Natural killer cell (primary cell): ENCODE measurements at regions not wholly inside any gene's neighbourhood (a gene's known extent, or its start where the extent isn't known, plus 50 kb on each side); places are given as distances from the start of the nearest gene placed in this dataset.
A peak's percentile ranks its signal among the peaks of the same experiment; 100 is the strongest.

Source experiments
- ATAC-seq, 3 donors: fragments of 150-1000 bp in 2 of 3; fragments of 200-7000 bp in 1 of 3; cut with Tn5 transposase; 1 replicate in 1 of 3; 2 replicates in 2 of 3; pipeline ENCODE4 v1.10.0; 2021; ENCODE audit warnings: mild to moderate bottlenecking in 2 of 3, moderate library complexity in 2 of 3
- DNase-seq, 2 donors: peaks; one replicate each; pipeline versions ENCODE4 v3.0.0 to v3.0.0-alpha.2; 2013 to 2021; ENCODE audit warnings: mixed read lengths in 1 of 2
- H3K27ac ChIP-seq: one replicate; pipeline ENCODE4 v1.5.1; 2013; ENCODE audit warnings: mild to moderate bottlenecking, low read length
- H3K27me3 ChIP-seq: one replicate; pipeline ENCODE4 v1.6.1; 2013; ENCODE audit warnings: low read length; ENCODE audit not compliant: control insufficient read depth, insufficient read depth
- H3K36me3 ChIP-seq: one replicate; pipeline ENCODE4 v1.6.1; 2013; ENCODE audit warnings: low read length; ENCODE audit not compliant: control insufficient read depth, insufficient read depth
- H3K4me1 ChIP-seq: one replicate; pipeline ENCODE4 v1.6.1; 2013; ENCODE audit warnings: low read length; ENCODE audit not compliant: control insufficient read depth, insufficient read depth
- H3K4me3 ChIP-seq: one replicate; pipeline ENCODE4 v1.5.1; 2013; ENCODE audit warnings: low read length
- H3K9me3 ChIP-seq: one replicate; pipeline ENCODE4 v1.6.1; 2013; ENCODE audit warnings: low read length; ENCODE audit not compliant: control insufficient read depth, insufficient read depth
- H3K27ac Mint-ChIP-seq, 2 donors: one replicate each; pipeline ENCODE4 v1.8.0; 2022; ENCODE audit warnings: mild to moderate bottlenecking in 2 of 2, mixed read lengths in 2 of 2, moderate library complexity in 1 of 2
- H3K27me3 Mint-ChIP-seq, 2 donors: one replicate each; pipeline ENCODE4 v1.8.0; 2022; ENCODE audit warnings: low read depth in 2 of 2, mixed read lengths in 2 of 2
- H3K36me3 Mint-ChIP-seq: one replicate; pipeline ENCODE4 v1.8.0; 2022; ENCODE audit warnings: mixed read lengths
- H3K4me1 Mint-ChIP-seq, 2 donors: one replicate each; pipeline ENCODE4 v1.8.0; 2022; ENCODE audit warnings: mixed read lengths in 2 of 2
- H3K4me3 Mint-ChIP-seq: one replicate; pipeline ENCODE4 v1.8.0; 2022; ENCODE audit warnings: mild to moderate bottlenecking, moderate library complexity, mixed read lengths
- H3K9me3 Mint-ChIP-seq, 2 donors: one replicate each; pipeline ENCODE4 v1.8.0; 2022; ENCODE audit warnings: mixed read lengths in 2 of 2
- CTCF ChIP-seq: fragments of 200-600 bp; IDR thresholded peaks from one replicate; pipeline ENCODE4 v1.8.0; 2022; ENCODE audit warnings: antibody characterized with exemption
- WGBS: methylation state at CpG from one replicate; pipeline ENCODE4 v1.1.7; 2013; ENCODE audit warnings: missing lambda C conversion rate; ENCODE audit not compliant: insufficient coverage; 5-methylcytosine and 5-hydroxymethylcytosine counted together
- intact Hi-C: fragments of 100-400 bp; cut with micrococcal nuclease; formaldehyde crosslinking; loops from one replicate; pipeline ENCODE4 v1.14.2; 2022

GRCh38 chr10:45564303-45564959 is 108.1 kb downstream of the ZFAND4 start:
- Mint-ChIP-seq H3K9me3 (no peaks in the 10 kb centered on the region), H3K36me3 (no peaks in the 10 kb centered on the region), H3K27me3 (no peaks in the 10 kb centered on the region), H3K27ac (no peak overlapping the region), H3K4me1 (peaks cover 34 to 41% of the 10 kb centered on the region in 2 donors), H3K4me3 (no peak overlapping the region)
- Histone ChIP-seq H3K36me3 (no peaks in the 10 kb centered on the region), H3K4me3 (no peak overlapping the region), H3K27ac (no peak overlapping the region), H3K27me3 (no peaks in the 10 kb centered on the region), H3K4me1 (no peaks in the 10 kb centered on the region), H3K9me3 (no peaks in the 10 kb centered on the region)
- intact Hi-C loops, result no loop called here
- DNase-seq, result no peak
- no peak for ATAC-seq
- 96% methylated on average over 3 of the region's 3 CpGs for WGBS
- TF ChIP-seq CTCF, result no peak

- H3K27me3 ChIP-seq, result no peaks in the 10 kb centered on the region
- Mint-ChIP-seq H3K27me3 (no peaks in the 10 kb centered on the region), H3K27ac (no peak overlapping the region), H3K4me3 (no peak overlapping the region), H3K9me3 (no peaks in the 10 kb centered on the region), H3K36me3 (no peaks in the 10 kb centered on the region), H3K4me1 (peaks cover 42 to 43% of the 10 kb centered on the region in 2 donors)
- no peak for ATAC-seq
- H3K36me3 ChIP-seq, result no peaks in the 10 kb centered on the region
- H3K9me3 ChIP-seq, result no peaks in the 10 kb centered on the region
- DNase-seq, result no peak
- H3K27ac ChIP-seq, result no peak overlapping the region
- intact Hi-C loops, result no loop called here
- no peak for TF ChIP-seq CTCF
- peaks cover 18% of the 10 kb centered on the region for H3K4me1 ChIP-seq
- H3K4me3 ChIP-seq, result no peak overlapping the region
Measured at GRCh38 chr10:45561952-45562351, 110.6 kb downstream of the ZFAND4 start.

GRCh38 chr10:45560262-45560661 is 112.3 kb downstream of the ZFAND4 start:
- no peaks in the 10 kb centered on the region for H3K27me3 Mint-ChIP-seq
- DNase-seq, result no peak
- no peaks in the 10 kb centered on the region for H3K36me3 Mint-ChIP-seq
- no peaks in the 10 kb centered on the region for H3K9me3 ChIP-seq
- 96% methylated on average over 10 of the region's 10 CpGs for WGBS
- H3K4me1 ChIP-seq, result peaks cover 19% of the 10 kb centered on the region
- H3K4me1 Mint-ChIP-seq, result peaks cover 42 to 45% of the 10 kb centered on the region in 2 donors
- ATAC-seq, result no peak
- intact Hi-C loops, result no loop called here
- no peaks in the 10 kb centered on the region for H3K27me3 ChIP-seq
- no peaks in the 10 kb centered on the region for H3K36me3 ChIP-seq
- no peak overlapping the region for H3K27ac ChIP-seq
- H3K27ac Mint-ChIP-seq, result no peak overlapping the region
- H3K4me3 Mint-ChIP-seq, result no peak overlapping the region
- no peak overlapping the region for H3K4me3 ChIP-seq
- no peaks in the 10 kb centered on the region for H3K9me3 Mint-ChIP-seq
- no peak for TF ChIP-seq CTCF

GRCh38 chr10:45558425-45558824 is 114.1 kb downstream of the ZFAND4 start:
- TF ChIP-seq CTCF, result no peak
- Histone ChIP-seq H3K4me1 (peaks cover 19% of the 10 kb centered on the region), H3K4me3 (no peak overlapping the region), H3K9me3 (no peaks in the 10 kb centered on the region), H3K27me3 (no peaks in the 10 kb centered on the region), H3K27ac (peak overlapping the region; percentile 35), H3K36me3 (no peaks in the 10 kb centered on the region)
- 13% methylated on average over 5 of the region's 7 CpGs for WGBS
- Mint-ChIP-seq H3K4me1 (peaks cover 37 to 40% of the 10 kb centered on the region in 2 donors), H3K27ac (peak overlapping the region; percentile 89 to 96), H3K27me3 (no peaks in the 10 kb centered on the region), H3K9me3 (no peaks in the 10 kb centered on the region), H3K4me3 (peak overlapping the region; percentile 89), H3K36me3 (no peaks in the 10 kb centered on the region)
- DNase-seq (no peak), ATAC-seq (peak; percentile 74 to 79 (median 74))
- intact Hi-C loops, result loop anchor here (5.0 kb wide), 1 partner anchor 34 kb away; no protein-coding TSS in a partner anchor
